SU-DHL-6 (cell line): ENCODE measurements at regions not wholly inside any gene's neighbourhood (a gene's known extent, or its start where the extent isn't known, plus 50 kb on each side); places are given as distances from the start of the nearest gene placed in this dataset.
"Not testable (repeated sequence)": the region's sequence is repeated elsewhere in the genome, so short reads cannot be mapped to it uniquely, and the experiment has no call there.

ENCODE experiments used
- H2AFZ ChIP-seq: fragments of 200-600 bp; sonication (generic); 2 replicates; pipeline ENCODE4 v1.6.1; 2014; ENCODE audit warnings: low read depth, mild to moderate bottlenecking, moderate library complexity, mixed read lengths, antibody characterized with exemption, low read length; ENCODE audit not compliant: severe bottlenecking
- H3F3A ChIP-seq: fragments of 200-600 bp; shearing (Covaris generic); 2 replicates; pipeline ENCODE4 v1.6.0; 2016; ENCODE audit warnings: antibody characterized with exemption, mild to moderate bottlenecking; ENCODE audit not compliant: insufficient read depth
- H3K27ac ChIP-seq: fragments of 200-600 bp; sonication (generic); 2 replicates; pipeline ENCODE4 v1.5.1; 2016; ENCODE audit warnings: low read depth, mild to moderate bottlenecking, low read length, moderate library complexity, mixed read lengths
- H3K27me3 ChIP-seq: fragments of 200-600 bp; sonication (generic), shearing (Covaris generic); 2 replicates; pipeline ENCODE4 v1.6.0; 2014; ENCODE audit warnings: mild to moderate bottlenecking, low read length
- H3K36me3 ChIP-seq: fragments of 200-600 bp; sonication (generic); 2 replicates; pipeline ENCODE4 v1.6.1; 2014; ENCODE audit warnings: mild to moderate bottlenecking, low read length, mixed read lengths
- H3K4me2 ChIP-seq: fragments of 300-600, 200-600 bp; shearing (Covaris generic), sonication (generic); 2 replicates; pipeline ENCODE4 v1.6.0; 2014; ENCODE audit warnings: low read length, low read depth, mild to moderate bottlenecking; ENCODE audit not compliant: poor library complexity, severe bottlenecking
- H3K4me3 ChIP-seq: fragments of 200-600 bp; sonication (generic); 2 replicates; pipeline ENCODE4 v1.5.1; 2014; ENCODE audit warnings: antibody characterized with exemption, low read length, mild to moderate bottlenecking, mixed read lengths; ENCODE audit not compliant: insufficient read depth, poor library complexity, severe bottlenecking
- H3K79me2 ChIP-seq: fragments of 200-600 bp; sonication (generic); 2 replicates; pipeline ENCODE4 v1.6.1; 2014; ENCODE audit warnings: mild to moderate bottlenecking, low read length, moderate library complexity; ENCODE audit not compliant: insufficient read depth
- H3K9ac ChIP-seq: fragments of 200-600 bp; sonication (generic); 2 replicates; pipeline ENCODE4 v1.7.0; 2014; ENCODE audit warnings: mild to moderate bottlenecking, low read length
- H3K9me2 ChIP-seq: fragments of 200-600 bp; sonication (generic); replicated peaks from 2 replicates; pipeline ENCODE4 v1.6.1; 2014; ENCODE audit warnings: low read length; ENCODE audit not compliant: insufficient read depth
- H3K9me3 ChIP-seq: fragments of 200-600 bp; sonication (generic); 2 replicates; pipeline ENCODE4 v1.6.1; 2014; ENCODE audit warnings: low read length, mixed read lengths; ENCODE audit not compliant: insufficient read depth
- H4K20me1 ChIP-seq: fragments of 200-600 bp; sonication (generic); 2 replicates; pipeline ENCODE4 v1.6.1; 2014; ENCODE audit warnings: low read depth, mild to moderate bottlenecking, antibody characterized with exemption, low read length, moderate library complexity, mixed read lengths
- CTCF ChIP-seq: fragments of 200-600 bp; sonication (generic); IDR thresholded peaks from one replicate; pipeline ENCODE4 v1.5.1; 2017; ENCODE audit warnings: antibody characterized with exemption, mild to moderate bottlenecking, low read length, moderate library complexity; ENCODE audit not compliant: insufficient read depth, poor library complexity, severe bottlenecking
- EZH2phosphoT487 ChIP-seq: fragments of 200-600 bp; sonication (generic), shearing (Covaris generic); conservative IDR thresholded peaks from 2 replicates; pipeline ENCODE4 v1.6.1; 2018; ENCODE audit warnings: mild to moderate bottlenecking, antibody characterized with exemption, low read length, moderate library complexity, mixed read lengths

DNA sequence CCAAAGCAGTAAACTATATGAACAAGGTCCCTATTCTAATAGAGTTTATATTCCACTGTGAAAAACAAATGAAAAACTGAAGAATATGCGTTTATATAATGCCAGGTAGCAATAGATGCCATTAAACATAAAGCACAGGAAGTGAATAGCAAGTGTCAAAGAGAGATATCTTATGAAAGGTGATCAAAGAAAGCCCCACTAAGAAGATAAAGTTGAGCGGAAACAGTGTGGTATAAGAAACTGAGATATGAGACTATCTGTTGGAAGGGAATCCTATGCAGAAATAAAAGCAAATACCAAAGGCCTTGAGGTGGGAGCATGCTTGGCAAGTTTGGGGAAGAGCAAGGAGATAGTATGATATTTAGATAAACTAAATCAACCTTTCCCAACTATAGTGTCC lies 123.1 kb upstream of the FAR2 start:
- Histone ChIP-seq H3K9ac (no peak overlapping the region), H3K36me3 (no peaks in the 10 kb centered on the region), H4K20me1 (no peaks in the 10 kb centered on the region), H3K9me2 (no peaks in the 10 kb centered on the region; the same call in 1 of the 2 replicates), H3K79me2 (no peaks in the 10 kb centered on the region), H3K27me3 (no peaks in the 10 kb centered on the region), H3K4me3 (no peak overlapping the region), H3K4me2 (no peak overlapping the region), H3F3A (no peaks in the 10 kb centered on the region), H2AFZ (no peak overlapping the region), H3K9me3 (no peaks in the 10 kb centered on the region), H3K27ac (no peak overlapping the region)
- no peak for TF ChIP-seq CTCF
- no peak for TF ChIP-seq EZH2phosphoT487

DNA sequence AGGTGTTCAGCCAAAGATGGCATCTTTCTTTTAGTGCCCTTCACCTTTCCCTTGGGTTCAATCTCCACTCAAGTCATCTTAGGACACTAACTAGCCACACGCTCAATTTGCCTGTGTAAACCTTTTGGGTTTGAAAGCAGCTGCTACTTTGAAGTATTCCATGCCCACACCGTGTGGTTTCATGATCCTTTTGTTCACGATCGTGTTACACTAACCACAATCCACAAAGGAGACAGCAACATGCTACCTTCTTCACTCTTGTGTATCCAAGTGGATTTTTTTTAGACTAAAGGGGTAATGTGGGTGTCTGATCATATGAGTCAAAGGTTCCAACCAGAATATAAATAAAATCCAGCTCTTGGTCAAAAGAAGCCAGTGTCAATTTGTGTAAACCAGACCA lies 122.7 kb upstream of the FAR2 start:
- no peak overlapping the region for H3K9ac ChIP-seq
- no peaks in the 10 kb centered on the region for H3K36me3 ChIP-seq
- no peak overlapping the region for H3K27ac ChIP-seq
- no peak overlapping the region for H3K4me2 ChIP-seq
- no peaks in the 10 kb centered on the region for H4K20me1 ChIP-seq
- H3K27me3 ChIP-seq = no peaks in the 10 kb centered on the region
- H2AFZ ChIP-seq = no peak overlapping the region
- no peaks in the 10 kb centered on the region for H3K9me3 ChIP-seq
- no peak overlapping the region for H3K4me3 ChIP-seq
- no peaks in the 10 kb centered on the region for H3K79me2 ChIP-seq
- TF ChIP-seq CTCF (no peak), EZH2phosphoT487 (no peak)
- H3K9me2 ChIP-seq = no peaks in the 10 kb centered on the region; the same call in 1 of the 2 replicates
- no peaks in the 10 kb centered on the region for H3F3A ChIP-seq

DNA sequence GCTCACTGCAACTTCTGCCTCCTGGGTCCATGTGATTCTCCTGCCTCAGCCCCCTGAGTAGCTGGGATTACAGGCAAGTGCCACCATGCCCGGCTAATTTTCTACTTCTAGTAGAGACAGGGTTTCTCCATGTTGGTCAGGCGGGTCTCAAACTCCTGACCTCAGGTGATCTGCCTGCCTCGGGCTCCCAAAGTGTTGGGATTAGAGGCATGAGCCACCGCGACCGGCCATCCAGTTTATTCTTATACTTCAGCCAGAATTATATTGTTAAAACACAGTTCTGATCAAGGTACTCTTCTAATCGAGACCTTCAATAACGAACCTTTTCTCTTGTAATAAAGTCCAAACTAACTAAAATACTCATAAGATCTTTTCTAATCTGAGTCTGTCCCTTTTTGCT lies 119.6 kb upstream of the FAR2 start:
- not testable (repeated sequence) for H3K9me3 ChIP-seq, H3K4me3 ChIP-seq, H3K27ac ChIP-seq, H2AFZ ChIP-seq, H3K36me3 ChIP-seq, H3K27me3 ChIP-seq, H3K9ac ChIP-seq, H3F3A ChIP-seq, H3K4me2 ChIP-seq, H3K79me2 ChIP-seq, H3K9me2 ChIP-seq, H4K20me1 ChIP-seq

- Histone ChIP-seq H3K9me3 (no peaks in the 10 kb centered on the region), H3K4me2 (no peak overlapping the region), H3K4me3 (no peak overlapping the region), H3K27me3 (no peaks in the 10 kb centered on the region), H3K79me2 (no peaks in the 10 kb centered on the region), H3K36me3 (no peaks in the 10 kb centered on the region), H3K27ac (no peak overlapping the region), H4K20me1 (no peaks in the 10 kb centered on the region), H3F3A (no peaks in the 10 kb centered on the region), H2AFZ (no peak overlapping the region), H3K9me2 (no peaks in the 10 kb centered on the region; the same call in 1 of the 2 replicates), H3K9ac (no peak overlapping the region)
- TF ChIP-seq CTCF = no peak
- no peak for TF ChIP-seq EZH2phosphoT487
These were observed 119.1 kb upstream of the FAR2 start for GRCh38 chr12:29030006-29030405.
